Naive thymus-derived CD4-positive, alpha-beta T cell (primary cell): ENCODE measurements at regions not wholly inside any gene's neighbourhood (a gene's known extent, or its start where the extent isn't known, plus 50 kb on each side); places are given as distances from the start of the nearest gene placed in this dataset.

Experiments
- ATAC-seq: fragments of 150-1000 bp; cut with Tn5 transposase; 2 replicates; pipeline ENCODE4 v1.10.0; 2021; ENCODE audit warnings: mild to moderate bottlenecking, moderate library complexity
- CTCF ChIA-PET: fragments of 350-600 bp; sonication (Branson Sonifier 250); formaldehyde crosslinking; loops from one replicate; lab custom pipeline; 2021; ENCODE audit warnings: antibody characterized with exemption; lab: Charles Lee
- POLR2A ChIA-PET: fragments of 350-600 bp; sonication (Branson Sonifier 250); formaldehyde crosslinking; loops from one replicate; lab custom pipeline; 2021; ENCODE audit warnings: antibody characterized with exemption, inconsistent platforms; lab: Charles Lee
- DNase-seq, 9 donors: peaks; one replicate each; pipeline versions ENCODE4 v3.0.0 to v3.0.0-alpha.2; 2020 to 2022; ENCODE audit warnings: mixed read lengths in 1 of 9
- H3K27ac ChIP-seq: one replicate; pipeline ENCODE4 v1.7.0; 2013; ENCODE audit warnings: mild to moderate bottlenecking, low read depth, low read length, moderate library complexity
- H3K27me3 ChIP-seq, 2 donors: one replicate each; pipeline ENCODE4 v1.7.0; 2013; ENCODE audit warnings: low read length in 2 of 2, mild to moderate bottlenecking in 2 of 2, moderate library complexity in 2 of 2; ENCODE audit not compliant: control insufficient read depth in 2 of 2, insufficient read depth in 2 of 2
- H3K36me3 ChIP-seq, 3 experiments: 1 replicate in 2 of 3; 2 replicates in 1 of 3; pipeline ENCODE4 v1.7.0; 2013; ENCODE audit warnings: low read length in 3 of 3, mild to moderate bottlenecking in 3 of 3, moderate library complexity in 1 of 3; ENCODE audit not compliant: insufficient read depth in 3 of 3, control insufficient read depth in 2 of 3
- H3K4me1 ChIP-seq, 2 donors: one replicate each; pipeline ENCODE4 v1.7.0; 2013; ENCODE audit warnings: low read length in 2 of 2, mild to moderate bottlenecking in 2 of 2, moderate library complexity in 1 of 2; ENCODE audit not compliant: control insufficient read depth in 2 of 2, insufficient read depth in 2 of 2
- H3K4me3 ChIP-seq: 2 replicates; pipeline ENCODE4 v1.7.0; 2013; ENCODE audit warnings: mild to moderate bottlenecking, low read length
- H3K9me3 ChIP-seq, 3 experiments: 1 replicate in 2 of 3; 2 replicates in 1 of 3; pipeline ENCODE4 v1.7.0; 2013; ENCODE audit warnings: low read length in 3 of 3; ENCODE audit not compliant: control insufficient read depth in 2 of 3
- H3K27ac Mint-ChIP-seq, 9 donors: one replicate each; pipeline ENCODE4 v1.8.0; 2020 to 2022; ENCODE audit warnings: mixed read lengths in 9 of 9, mild to moderate bottlenecking in 8 of 9, moderate library complexity in 5 of 9, inconsistent platforms in 2 of 9
- H3K27me3 Mint-ChIP-seq, 5 donors: one replicate each; pipeline ENCODE4 v1.8.0; 2021 to 2022; ENCODE audit warnings: mixed read lengths in 5 of 5, mild to moderate bottlenecking in 1 of 5
- H3K36me3 Mint-ChIP-seq, 5 donors: one replicate each; pipeline ENCODE4 v1.8.0; 2020 to 2022; ENCODE audit warnings: mixed read lengths in 5 of 5, mild to moderate bottlenecking in 3 of 5, inconsistent platforms in 1 of 5
- H3K4me1 Mint-ChIP-seq, 7 donors: one replicate each; pipeline ENCODE4 v1.8.0; 2020 to 2022; ENCODE audit warnings: mixed read lengths in 7 of 7, mild to moderate bottlenecking in 3 of 7, inconsistent platforms in 1 of 7
- H3K4me3 Mint-ChIP-seq, 10 donors: one replicate each; pipeline ENCODE4 v1.8.0; 2020 to 2022; ENCODE audit warnings: mild to moderate bottlenecking in 10 of 10, mixed read lengths in 10 of 10, moderate library complexity in 6 of 10, inconsistent platforms in 2 of 10
- H3K9me3 Mint-ChIP-seq, 11 donors: one replicate each; pipeline ENCODE4 v1.8.0; 2020 to 2022; ENCODE audit warnings: mixed read lengths in 11 of 11, mild to moderate bottlenecking in 4 of 11, inconsistent platforms in 1 of 11, moderate library complexity in 1 of 11
- intact Hi-C, 2 donors: fragments of 100-400 bp; cut with micrococcal nuclease; formaldehyde crosslinking; loops; one replicate each; pipeline ENCODE4 v1.15.1; 2023

DNA sequence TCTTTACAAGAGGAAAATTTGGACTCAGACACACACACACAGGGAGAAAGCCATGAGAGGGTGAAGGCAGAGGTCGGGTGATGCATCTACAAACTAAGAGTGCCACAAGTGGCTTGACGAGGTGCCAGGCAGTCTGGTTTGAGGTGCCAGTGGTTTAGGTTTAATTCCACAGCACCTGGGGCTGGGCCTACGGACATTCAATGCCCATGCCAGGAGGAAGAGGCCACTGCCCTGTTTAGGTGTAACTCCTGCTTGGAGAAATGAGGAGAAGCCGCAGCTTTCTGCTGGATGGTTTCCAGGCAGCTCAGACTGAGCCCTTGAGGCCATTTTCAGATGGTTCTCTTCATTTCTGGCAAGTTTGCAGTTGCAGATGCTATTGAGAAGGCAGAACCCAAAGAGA is 83.6 kb downstream of the HTR5A start:
- ChIA-PET POLR2A (no interaction called here), CTCF (no interaction called here)
- no peaks in the 10 kb centered on the region for H3K36me3 ChIP-seq
- no peak overlapping the region for H3K4me3 Mint-ChIP-seq
- peaks cover 0 to 3% (median 0%) of the 10 kb centered on the region in 5 donors for H3K36me3 Mint-ChIP-seq
- H3K4me3 ChIP-seq: no peak overlapping the region
- H3K4me1 Mint-ChIP-seq: no peaks in the 10 kb centered on the region
- ATAC-seq: no peak
- H3K27me3 Mint-ChIP-seq: peaks cover 0 to 4% (median 0%) of the 10 kb centered on the region in 5 donors
- H3K9me3 ChIP-seq: no peaks in the 10 kb centered on the region
- intact Hi-C loops: no loop called here
- no peak for DNase-seq
- H3K27ac Mint-ChIP-seq: no peak overlapping the region
- H3K27me3 ChIP-seq: peaks cover 0 to 2% of the 10 kb centered on the region in 2 donors
- H3K9me3 Mint-ChIP-seq: peaks cover 0 to 17% (median 9%) of the 10 kb centered on the region in 11 donors
- H3K27ac ChIP-seq: no peak overlapping the region
- no peaks in the 10 kb centered on the region for H3K4me1 ChIP-seq

DNA sequence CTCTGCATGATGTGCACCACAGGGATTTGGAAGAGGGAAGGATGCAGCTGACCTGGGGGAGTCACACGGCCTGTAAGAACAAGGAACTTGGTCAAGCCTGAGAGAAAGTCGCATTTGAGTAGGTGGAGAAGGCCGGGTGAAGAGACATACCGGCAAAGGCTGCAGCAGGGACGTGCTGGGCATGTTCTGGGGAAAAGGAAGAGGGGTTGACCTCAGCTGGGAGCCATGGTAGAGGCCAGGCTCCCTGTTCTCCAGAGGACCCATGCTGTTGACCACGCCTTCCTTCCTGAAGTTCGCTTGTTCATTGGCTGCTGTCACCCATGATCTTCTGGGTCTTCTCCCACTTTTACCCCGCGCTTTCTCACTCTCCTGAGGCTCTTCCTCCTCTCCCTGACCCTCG is 84.5 kb downstream of the HTR5A start:
- H3K27ac ChIP-seq: no peak overlapping the region
- ATAC-seq: no peak
- DNase-seq: no peak
- Mint-ChIP-seq H3K27ac (no peak overlapping the region), H3K36me3 (peaks cover 0 to 3% (median 0%) of the 10 kb centered on the region in 5 donors), H3K4me3 (no peak overlapping the region), H3K27me3 (peaks cover 0 to 4% (median 0%) of the 10 kb centered on the region in 5 donors), H3K9me3 (peaks cover 0 to 19% (median 10%) of the 10 kb centered on the region in 11 donors), H3K4me1 (no peaks in the 10 kb centered on the region)
- ChIA-PET CTCF (no interaction called here), POLR2A (no interaction called here)
- H3K4me1 ChIP-seq: no peaks in the 10 kb centered on the region
- no peak overlapping the region for H3K4me3 ChIP-seq
- no peaks in the 10 kb centered on the region for H3K9me3 ChIP-seq
- peaks cover 0 to 2% of the 10 kb centered on the region in 2 donors for H3K27me3 ChIP-seq
- intact Hi-C loops: no loop called here
- no peaks in the 10 kb centered on the region for H3K36me3 ChIP-seq

GRCh38 chr7:155161690-155162089 is 91.6 kb downstream of the HTR5A start:
- intact Hi-C loops: no loop called here
- CTCF ChIA-PET: interaction anchor here (0.6 kb wide), 1 partner anchor 199 kb away, joined by 4 read pairs; no protein-coding TSS in a partner anchor

DNA sequence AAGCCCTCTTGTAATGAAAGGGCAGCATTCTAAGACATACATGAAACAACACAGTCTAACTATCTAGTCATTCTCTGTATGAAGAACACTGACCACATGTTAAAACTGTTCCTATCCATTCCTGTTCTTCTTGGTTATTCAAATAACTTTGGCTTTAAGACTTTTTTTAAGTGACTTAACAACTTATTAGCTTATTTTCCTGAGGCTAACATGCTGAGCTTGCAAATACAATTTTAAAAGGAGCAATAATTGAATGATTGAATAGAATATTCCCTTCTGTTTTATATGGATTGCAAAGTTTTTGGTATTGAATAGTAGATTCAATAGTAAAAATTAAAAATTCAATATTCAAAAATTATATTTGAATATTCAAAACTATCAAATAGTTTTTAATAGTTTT is 92.3 kb downstream of the HTR5A start:
- Mint-ChIP-seq H3K4me1 (no peaks in the 10 kb centered on the region), H3K36me3 (no peaks in the 10 kb centered on the region), H3K27me3 (peaks cover 5 to 23% (median 18%) of the 10 kb centered on the region in 5 donors), H3K27ac (no peak overlapping the region), H3K9me3 (peaks cover 0 to 6% (median 0%) of the 10 kb centered on the region in 11 donors), H3K4me3 (no peak overlapping the region)
- H3K9me3 ChIP-seq: no peaks in the 10 kb centered on the region
- H3K4me1 ChIP-seq: no peaks in the 10 kb centered on the region
- intact Hi-C loops: no loop called here
- ChIA-PET CTCF (no interaction called here), POLR2A (no interaction called here)
- DNase-seq (no peak), ATAC-seq (no peak)
- no peak overlapping the region for H3K4me3 ChIP-seq
- no peaks in the 10 kb centered on the region for H3K36me3 ChIP-seq
- H3K27me3 ChIP-seq: no peaks in the 10 kb centered on the region
- H3K27ac ChIP-seq: no peak overlapping the region

More at GRCh38 chr7:155161690-155162089, 91.6 kb downstream of the HTR5A start:
- Histone ChIP-seq H3K9me3 (no peaks in the 10 kb centered on the region), H3K27ac (no peak overlapping the region), H3K4me3 (no peak overlapping the region), H3K36me3 (no peaks in the 10 kb centered on the region), H3K4me1 (no peaks in the 10 kb centered on the region), H3K27me3 (peaks cover 0 to under 1% of the 10 kb centered on the region in 2 donors)
- Mint-ChIP-seq H3K9me3 (peaks cover 0 to 6% (median 0%) of the 10 kb centered on the region in 11 donors), H3K27me3 (peaks cover 5 to 23% (median 18%) of the 10 kb centered on the region in 5 donors), H3K36me3 (no peaks in the 10 kb centered on the region), H3K27ac (no peak overlapping the region), H3K4me3 (no peak overlapping the region), H3K4me1 (no peaks in the 10 kb centered on the region)
- POLR2A ChIA-PET: no interaction called here
- ATAC-seq (no peak), DNase-seq (no peak)

GRCh38 chr7:155163696-155164095 is 93.6 kb downstream of the HTR5A start:
- CTCF ChIA-PET: no interaction called here
- H3K27me3 ChIP-seq: no peaks in the 10 kb centered on the region
- no peak overlapping the region for H3K4me3 Mint-ChIP-seq
- H3K9me3 ChIP-seq: no peaks in the 10 kb centered on the region
- no peak overlapping the region for H3K27ac ChIP-seq
- H3K27ac Mint-ChIP-seq: no peak overlapping the region
- H3K9me3 Mint-ChIP-seq: peaks cover 0 to 2% (median 0%) of the 10 kb centered on the region in 11 donors
- H3K36me3 ChIP-seq: no peaks in the 10 kb centered on the region
- DNase-seq (no peak), ATAC-seq (no peak)
- no peaks in the 10 kb centered on the region for H3K4me1 ChIP-seq
- H3K4me3 ChIP-seq: no peak overlapping the region
- POLR2A ChIA-PET: no interaction called here
- H3K4me1 Mint-ChIP-seq: no peaks in the 10 kb centered on the region
- no peaks in the 10 kb centered on the region for H3K36me3 Mint-ChIP-seq
- intact Hi-C loops: no loop called here
- H3K27me3 Mint-ChIP-seq: peaks cover 5 to 28% (median 19%) of the 10 kb centered on the region in 5 donors

DNA sequence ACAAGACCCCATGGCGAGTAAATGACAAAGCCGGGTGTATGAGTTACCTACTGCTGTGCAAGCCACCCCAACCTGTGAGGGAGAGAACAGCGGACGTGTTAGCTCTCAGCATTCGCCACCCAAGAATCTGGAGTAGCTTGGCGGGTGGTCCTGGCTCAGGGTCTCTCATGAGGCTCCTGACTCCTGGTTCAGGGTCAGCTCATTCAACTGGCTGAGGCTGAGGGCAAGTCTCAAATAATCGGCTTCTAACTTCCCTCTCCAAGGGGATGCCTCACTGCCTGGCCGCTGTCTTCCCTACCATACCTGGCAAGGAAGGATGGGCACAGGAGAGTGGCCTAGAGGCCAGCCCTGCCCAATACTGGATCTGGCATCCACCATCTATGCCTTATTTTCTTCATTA is 94.2 kb downstream of the HTR5A start:
- POLR2A ChIA-PET: no interaction called here
- DNase-seq: no peak

GRCh38 chr7:155166108-155166507 is 96.0 kb downstream of the HTR5A start:
- no peak overlapping the region for H3K4me3 Mint-ChIP-seq
- no peak overlapping the region for H3K27ac Mint-ChIP-seq

More for the DNA sequence above, 94.2 kb downstream of the HTR5A start:
- H3K9me3 Mint-ChIP-seq: no peaks in the 10 kb centered on the region
- H3K36me3 Mint-ChIP-seq: no peaks in the 10 kb centered on the region
- H3K27me3 Mint-ChIP-seq: peaks cover 5 to 33% (median 23%) of the 10 kb centered on the region in 5 donors
- no peak overlapping the region for H3K4me3 Mint-ChIP-seq
- H3K27ac Mint-ChIP-seq: no peak overlapping the region
- Histone ChIP-seq H3K27ac (no peak overlapping the region), H3K36me3 (no peaks in the 10 kb centered on the region), H3K4me3 (no peak overlapping the region), H3K27me3 (no peaks in the 10 kb centered on the region), H3K4me1 (no peaks in the 10 kb centered on the region), H3K9me3 (no peaks in the 10 kb centered on the region)
- CTCF ChIA-PET: no interaction called here
- ATAC-seq: no peak
- H3K4me1 Mint-ChIP-seq: no peaks in the 10 kb centered on the region
- intact Hi-C loops: no loop called here

More at GRCh38 chr7:155166108-155166507, 96.0 kb downstream of the HTR5A start:
- H3K36me3 Mint-ChIP-seq: no peaks in the 10 kb centered on the region
- ChIA-PET POLR2A (no interaction called here), CTCF (interaction anchor here (0.6 kb wide), 1 partner anchor 18 kb away, joined by 3 read pairs; no protein-coding TSS in a partner anchor)
- intact Hi-C loops: no loop called here
- no peaks in the 10 kb centered on the region for H3K4me1 Mint-ChIP-seq
- DNase-seq (no peak), ATAC-seq (no peak)
- peaks cover 0 to 34% (median 19%) of the 10 kb centered on the region in 5 donors for H3K27me3 Mint-ChIP-seq
- Histone ChIP-seq H3K4me1 (no peaks in the 10 kb centered on the region), H3K36me3 (no peaks in the 10 kb centered on the region), H3K4me3 (no peak overlapping the region), H3K27ac (no peak overlapping the region), H3K27me3 (no peaks in the 10 kb centered on the region), H3K9me3 (no peaks in the 10 kb centered on the region)
- H3K9me3 Mint-ChIP-seq: no peaks in the 10 kb centered on the region
